ENCODE measurements at regions not wholly inside any gene's neighbourhood (a gene's known extent, or its start where the extent isn't known, plus 50 kb on each side); places are given as distances from the start of the nearest gene placed in this dataset.

- Histone ChIP-seq H3K23me2 (ENCODE audit: low read depth, low read length) (peaks cover 6% of the 10 kb centered on the region; the same call in 1 of the 2 replicates), H2BK20ac (ENCODE audit: low read length) (no peak overlapping the region), H4K20me1 (replicated peaks in 1 of 2; ENCODE audit: control insufficient read depth in 1 of 2, insufficient read depth in 2 of 2, low read length in 2 of 2) (no peaks in the 10 kb centered on the region), H3K23ac (ENCODE audit: insufficient read length) (no peak overlapping the region), H2AFZ (ENCODE audit: low read length) (no peak overlapping the region), H3K4ac (replicated peaks; ENCODE audit: insufficient read length, low read depth, low read length) (no peak overlapping the region), H3K27me3 (replicated peaks in 1 of 4; ENCODE audit: control insufficient read depth in 3 of 4, extremely low read depth in 1 of 4, insufficient read depth in 3 of 4, low read length in 3 of 4) (peaks cover 4 to 28% (median 21%) of the 10 kb centered on the region in 4 experiments), H3K36me3 (ENCODE audit: control insufficient read depth in 2 of 4, insufficient read depth in 4 of 4, low read length in 3 of 4) (no peaks in the 10 kb centered on the region), H4K5ac (ENCODE audit: insufficient read length, low read depth, low read length) (no peak overlapping the region), H3K4me2 (ENCODE audit: insufficient read depth in 1 of 2, low read depth in 2 of 2, low read length in 2 of 2) (no peak overlapping the region), H4K91ac (replicated peaks; ENCODE audit: insufficient read length, low read length) (no peak overlapping the region), H3K18ac (ENCODE audit: extremely low read depth, low read length) (no peak overlapping the region), H3K79me1 (ENCODE audit: low read depth, low read length) (no peaks in the 10 kb centered on the region), H3K79me2 (ENCODE audit: control insufficient read depth in 1 of 2, insufficient read depth in 2 of 2, low read length in 2 of 2) (no peaks in the 10 kb centered on the region), H3K14ac (ENCODE audit: insufficient read length) (no peak overlapping the region), H3K27ac (ENCODE audit: low read depth, low read length) (no peak overlapping the region), H2AK5ac (ENCODE audit: low read depth, low read length) (no peak overlapping the region), H2BK12ac (ENCODE audit: low read depth, low read length) (no peak overlapping the region), H2BK15ac (ENCODE audit: low read length) (no peak overlapping the region), H3K56ac (replicated peaks; ENCODE audit: insufficient read length, low read depth, low read length) (no peak overlapping the region), H3K9me3 (ENCODE audit: insufficient read depth in 2 of 2, low read depth in 1 of 2, low read length in 1 of 2) (no peaks in the 10 kb centered on the region), H4K8ac (ENCODE audit: extremely low read depth, insufficient read depth, low read length) (no peak overlapping the region), H3K9ac (replicated peaks in 1 of 4; ENCODE audit: extremely low read depth in 1 of 4, low read depth in 3 of 4, low read length in 3 of 4) (no peak overlapping the region), H3K4me1 (replicated peaks in 1 of 4; ENCODE audit: control insufficient read depth in 3 of 4, insufficient read depth in 4 of 4, low read length in 3 of 4) (no peaks in the 10 kb centered on the region; a peak in 2 of 7 replicates), H3K4me3 (ENCODE audit: extremely low read depth in 1 of 4, insufficient read depth in 2 of 4, low read depth in 3 of 4, low read length in 4 of 4) (no peak overlapping the region), H2BK120ac (replicated peaks; ENCODE audit: low read depth, low read length) (no peak overlapping the region), H2BK5ac (ENCODE audit: low read depth, low read length) (no peak overlapping the region)
- DNase-seq (ENCODE audit: low read depth in 1 of 2, low spot score in 2 of 2) (no peak), FAIRE-seq (no peak)
- ChIA-PET CTCF (ENCODE audit: partially characterized antibody) (interaction anchor here (0.8 to 1.3 kb wide), 3 partner anchors 8 to 197 kb away, joined by 3 to 4 read pairs (median 3); partner anchors contain the start of gene TTC8), POLR2A (ENCODE audit: partially characterized antibody) (no interaction called here)
- WGBS, 2 experiments (ENCODE audit: extremely low coverage in 1 of 2, insufficient coverage in 1 of 2, insufficient read length in 1 of 2, insufficient replicate concordance in 2 of 2, low coverage in 1 of 2, low lambda C conversion rate in 2 of 2, missing lambda C conversion rate in 1 of 2), result 91% methylated on average over 4 of the region's 4 CpGs; no CpG with 5 or more reads in 1 of the 2 experiments
- TF ChIP-seq TCF12 (IDR thresholded peaks at IDR 0.05; ENCODE audit: low read depth, low read length) (no peak), KDM4A (IDR thresholded peaks at IDR 0.05; ENCODE audit: low read depth, low read length, severe bottlenecking) (no peak)
Measured at GRCh38 chr14:89022274-89022673, 197.8 kb downstream of the TTC8 start.

All from H1 (cell line).